ENCODE measurements at regions not wholly inside any gene's neighbourhood (a gene's known extent, or its start where the extent isn't known, plus 50 kb on each side); places are given as distances from the start of the nearest gene placed in this dataset.

DNA sequence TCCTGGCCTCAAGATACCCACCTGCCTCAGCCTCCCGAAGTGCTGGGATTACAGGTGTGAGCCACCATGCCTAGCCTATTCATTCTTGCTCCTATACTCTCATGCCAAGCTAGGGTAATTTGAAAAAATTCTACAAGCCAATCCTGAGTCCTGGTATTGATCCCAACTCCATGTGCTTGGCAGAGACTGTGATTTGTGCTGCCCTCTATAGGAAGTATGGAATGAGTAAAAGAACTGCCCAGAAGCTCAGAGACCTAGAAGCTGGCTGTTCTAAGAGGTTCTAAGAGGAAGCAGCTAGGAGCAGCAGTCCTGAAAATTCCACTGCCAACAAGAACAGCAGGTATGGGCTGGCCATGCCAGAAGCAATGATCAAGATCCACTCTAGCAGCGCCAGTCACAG is 402.5 kb downstream of the PCNX1 start:
- ChIA-PET POLR2A (no interaction called here), CTCF (interaction anchor here (0.6 to 2.5 kb wide), 18 partner anchors 8 to 546 kb away, joined by 3 to 18 read pairs (median 4); no protein-coding TSS in a partner anchor)
- Histone ChIP-seq H3K4me1 (ENCODE audit: control insufficient read depth, extremely low read depth, insufficient read depth, low read length) (no peaks in the 10 kb centered on the region), H3K9me1 (replicated peaks; ENCODE audit: control insufficient read depth, extremely low read depth, insufficient read depth, low read length) (no peaks in the 10 kb centered on the region), H2AFZ (ENCODE audit: low read depth, low read length) (no peak overlapping the region), H3K27ac (ENCODE audit: insufficient read depth, low read depth, low read length) (no peak overlapping the region), H4K20me1 (replicated peaks; ENCODE audit: control insufficient read depth, extremely low read depth, insufficient read depth, low read length) (no peaks in the 10 kb centered on the region), H3K27me3 (ENCODE audit: control insufficient read depth in 2 of 2, insufficient read depth in 2 of 2, low read length in 2 of 2) (peaks cover 6 to 14% of the 10 kb centered on the region in 2 experiments), H3K4me2 (ENCODE audit: insufficient read depth, low read length) (no peak overlapping the region), H3K79me2 (ENCODE audit: control insufficient read depth, insufficient read depth, low read length) (no peaks in the 10 kb centered on the region), H3K4me3 (replicated peaks in 1 of 3; ENCODE audit: insufficient read depth in 1 of 3, low read depth in 1 of 3, low read length in 3 of 3) (no peak overlapping the region), H3K9ac (replicated peaks; ENCODE audit: extremely low read depth, insufficient read depth, low read length) (no peak overlapping the region), H3K9me3 (replicated peaks; ENCODE audit: control insufficient read depth, insufficient read depth, low read length) (no peaks in the 10 kb centered on the region), H3K36me3 (ENCODE audit: control insufficient read depth in 2 of 2, extremely low read depth in 1 of 2, insufficient read depth in 2 of 2, low read length in 2 of 2) (no peaks in the 10 kb centered on the region)
- dilution Hi-C loops (cut with MboI; ENCODE audit: extremely low pct_ligation_motif_present, low sequenced_read_pairs) = no loop called here
- no peak for FAIRE-seq
- DNase-seq (ENCODE audit: low read depth, low spot score) = no peak
- BruUV-seq (replicated peaks) = no TSS peak
- TF ChIP-seq POLR2A (IDR thresholded peaks at IDR 0.05; ENCODE audit: low read depth, low read length) (no peak), FOS (IDR thresholded peaks at IDR 0.05; ENCODE audit: borderline replicate concordance, insufficient read depth, low read length) (no peak), POLR2AphosphoS5 (IDR thresholded peaks at IDR 0.05; ENCODE audit: insufficient read depth, low read depth, low read length) (no peak), GATA2 (IDR thresholded peaks at IDR 0.05; ENCODE audit: insufficient read depth, insufficient read length, low read depth, low read length) (no peak), JUN (IDR thresholded peaks at IDR 0.05; ENCODE audit: borderline replicate concordance, insufficient read depth, insufficient read length, low read depth) (no peak), EZH2 (IDR thresholded peaks at IDR 0.05; ENCODE audit: borderline replicate concordance, low read depth, low read length, severe bottlenecking) (no peak), MYC (IDR thresholded peaks at IDR 0.05; ENCODE audit: low read depth, low read length) (no peak)
- TF ChIP-seq, protein P1, sequence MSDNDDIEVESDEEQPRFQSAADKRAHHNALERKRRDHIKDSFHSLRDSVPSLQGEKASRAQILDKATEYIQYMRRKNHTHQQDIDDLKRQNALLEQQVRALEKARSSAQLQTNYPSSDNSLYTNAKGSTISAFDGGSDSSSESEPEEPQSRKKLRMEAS (IDR thresholded peaks at IDR 0.05; ENCODE audit: insufficient read depth, insufficient read length) = no peak
- TF ChIP-seq, protein P2, sequence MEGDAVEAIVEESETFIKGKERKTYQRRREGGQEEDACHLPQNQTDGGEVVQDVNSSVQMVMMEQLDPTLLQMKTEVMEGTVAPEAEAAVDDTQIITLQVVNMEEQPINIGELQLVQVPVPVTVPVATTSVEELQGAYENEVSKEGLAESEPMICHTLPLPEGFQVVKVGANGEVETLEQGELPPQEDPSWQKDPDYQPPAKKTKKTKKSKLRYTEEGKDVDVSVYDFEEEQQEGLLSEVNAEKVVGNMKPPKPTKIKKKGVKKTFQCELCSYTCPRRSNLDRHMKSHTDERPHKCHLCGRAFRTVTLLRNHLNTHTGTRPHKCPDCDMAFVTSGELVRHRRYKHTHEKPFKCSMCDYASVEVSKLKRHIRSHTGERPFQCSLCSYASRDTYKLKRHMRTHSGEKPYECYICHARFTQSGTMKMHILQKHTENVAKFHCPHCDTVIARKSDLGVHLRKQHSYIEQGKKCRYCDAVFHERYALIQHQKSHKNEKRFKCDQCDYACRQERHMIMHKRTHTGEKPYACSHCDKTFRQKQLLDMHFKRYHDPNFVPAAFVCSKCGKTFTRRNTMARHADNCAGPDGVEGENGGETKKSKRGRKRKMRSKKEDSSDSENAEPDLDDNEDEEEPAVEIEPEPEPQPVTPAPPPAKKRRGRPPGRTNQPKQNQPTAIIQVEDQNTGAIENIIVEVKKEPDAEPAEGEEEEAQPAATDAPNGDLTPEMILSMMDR (IDR thresholded peaks at IDR 0.05; ENCODE audit: extremely low read depth in 1 of 2, insufficient read depth in 1 of 2, low read depth in 1 of 2, low read length in 2 of 2) = no peak
- intact Hi-C loops (cut with micrococcal nuclease) = no loop called here
